Smooth muscle cell (in vitro differentiated cells): ENCODE measurements at regions not wholly inside any gene's neighbourhood (a gene's known extent, or its start where the extent isn't known, plus 50 kb on each side); places are given as distances from the start of the nearest gene placed in this dataset.

Source experiments
- DNase-seq: peaks from one replicate; lab custom pipeline; 2025; ENCODE audit not compliant: unreplicated experiment; lab: John Stamatoyannopoulos, UW
- H2AFZ ChIP-seq: fragments of 200-600 bp; sonication (generic); 2 replicates; pipeline ENCODE4 v1.6.0; 2016; ENCODE audit warnings: antibody characterized with exemption, low read depth, mild to moderate bottlenecking
- H3F3A ChIP-seq: fragments of 200-600 bp; sonication (generic); 2 replicates; pipeline ENCODE4 v1.6.0; 2017; ENCODE audit warnings: antibody characterized with exemption, low read depth
- H3K27ac ChIP-seq: fragments of 200-600 bp; sonication (generic); 2 replicates; pipeline ENCODE4 v1.5.1; 2016; ENCODE audit warnings: low read depth, mild to moderate bottlenecking
- H3K27me3 ChIP-seq: fragments of 200-600 bp; sonication (generic); 2 replicates; pipeline ENCODE4 v1.6.1; 2016; ENCODE audit warnings: low read depth, mild to moderate bottlenecking
- H3K36me3 ChIP-seq: fragments of 200-600 bp; sonication (generic); 2 replicates; pipeline ENCODE4 v1.5.1; 2016; ENCODE audit warnings: low read depth
- H3K4me1 ChIP-seq: fragments of 200-600 bp; sonication (generic); 2 replicates; pipeline ENCODE4 v1.5.1; 2016; ENCODE audit warnings: low read depth
- H3K4me2 ChIP-seq: fragments of 200-600 bp; sonication (generic); 2 replicates; pipeline ENCODE4 v1.6.0; 2016; ENCODE audit warnings: mild to moderate bottlenecking
- H3K4me3 ChIP-seq: fragments of 200-600 bp; sonication (generic); 2 replicates; pipeline ENCODE4 v1.5.1; 2016; ENCODE audit warnings: mild to moderate bottlenecking
- H3K79me2 ChIP-seq: fragments of 200-600 bp; sonication (generic); 2 replicates; pipeline ENCODE4 v1.6.0; 2016; ENCODE audit warnings: low read depth, mild to moderate bottlenecking
- H3K9ac ChIP-seq: fragments of 200-600 bp; sonication (generic); 2 replicates; pipeline ENCODE4 v1.6.0; 2016; ENCODE audit warnings: low read depth
- H3K9me3 ChIP-seq: fragments of 200-600 bp; sonication (generic); replicated peaks from 2 replicates; pipeline ENCODE4 v1.5.1; 2016; ENCODE audit warnings: low read depth
- H4K20me1 ChIP-seq: fragments of 200-600 bp; sonication (generic); 2 replicates; pipeline ENCODE4 v1.6.0; 2016; ENCODE audit warnings: low read depth
- WGBS: methylation state at CpG from one replicate; pipeline ENCODE4 v1.1.7; 2016; ENCODE audit warnings: low lambda C conversion rate; 5-methylcytosine and 5-hydroxymethylcytosine counted together
- TF ChIP-seq, protein P1 (sequence below): fragments of 200-600 bp; sonication (generic); IDR thresholded peaks from 2 replicates; pipeline ENCODE4 v1.5.1; 2017; ENCODE audit warnings: borderline replicate concordance, mild to moderate bottlenecking, antibody characterized with exemption; ENCODE audit not compliant: insufficient read depth, poor library complexity, severe bottlenecking

DNA sequence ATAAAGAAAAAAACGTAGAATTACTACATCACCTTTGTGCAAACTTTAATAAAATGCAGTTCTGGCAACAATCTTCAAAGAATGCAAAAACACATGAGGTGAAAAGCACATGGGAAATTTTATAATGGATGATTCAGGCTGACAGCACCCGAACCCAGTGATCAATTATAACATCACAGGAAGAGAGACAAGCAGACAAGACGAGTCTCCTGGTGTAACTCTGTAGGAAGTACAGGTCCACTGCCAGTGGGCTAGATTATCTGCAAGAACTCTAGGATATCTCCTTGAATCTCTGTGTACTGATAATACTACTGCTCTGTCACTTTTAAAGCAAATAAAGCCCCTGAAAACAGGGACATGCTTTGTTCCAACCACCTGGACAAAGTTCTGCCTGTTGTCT, 58.9 kb upstream of the NXF3 start:
- Histone ChIP-seq H4K20me1 (no peaks in the 10 kb centered on the region), H3K9ac (peak overlapping the region; percentile 24), H3K36me3 (no peaks in the 10 kb centered on the region), H3K4me2 (peak overlapping the region; percentile 51), H3K4me1 (no peaks in the 10 kb centered on the region), H3K27me3 (no peaks in the 10 kb centered on the region), H3K27ac (peak overlapping the region; percentile 87), H3K79me2 (no peaks in the 10 kb centered on the region), H3K4me3 (no peak overlapping the region), H2AFZ (peak overlapping the region; percentile 24), H3K9me3 (no peaks in the 10 kb centered on the region), H3F3A (peaks cover 5% of the 10 kb centered on the region)
- no peak for DNase-seq
- 45% methylated on average over 3 of the region's 3 CpGs for WGBS
- TF ChIP-seq, protein P1, sequence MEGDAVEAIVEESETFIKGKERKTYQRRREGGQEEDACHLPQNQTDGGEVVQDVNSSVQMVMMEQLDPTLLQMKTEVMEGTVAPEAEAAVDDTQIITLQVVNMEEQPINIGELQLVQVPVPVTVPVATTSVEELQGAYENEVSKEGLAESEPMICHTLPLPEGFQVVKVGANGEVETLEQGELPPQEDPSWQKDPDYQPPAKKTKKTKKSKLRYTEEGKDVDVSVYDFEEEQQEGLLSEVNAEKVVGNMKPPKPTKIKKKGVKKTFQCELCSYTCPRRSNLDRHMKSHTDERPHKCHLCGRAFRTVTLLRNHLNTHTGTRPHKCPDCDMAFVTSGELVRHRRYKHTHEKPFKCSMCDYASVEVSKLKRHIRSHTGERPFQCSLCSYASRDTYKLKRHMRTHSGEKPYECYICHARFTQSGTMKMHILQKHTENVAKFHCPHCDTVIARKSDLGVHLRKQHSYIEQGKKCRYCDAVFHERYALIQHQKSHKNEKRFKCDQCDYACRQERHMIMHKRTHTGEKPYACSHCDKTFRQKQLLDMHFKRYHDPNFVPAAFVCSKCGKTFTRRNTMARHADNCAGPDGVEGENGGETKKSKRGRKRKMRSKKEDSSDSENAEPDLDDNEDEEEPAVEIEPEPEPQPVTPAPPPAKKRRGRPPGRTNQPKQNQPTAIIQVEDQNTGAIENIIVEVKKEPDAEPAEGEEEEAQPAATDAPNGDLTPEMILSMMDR: no peak

DNA sequence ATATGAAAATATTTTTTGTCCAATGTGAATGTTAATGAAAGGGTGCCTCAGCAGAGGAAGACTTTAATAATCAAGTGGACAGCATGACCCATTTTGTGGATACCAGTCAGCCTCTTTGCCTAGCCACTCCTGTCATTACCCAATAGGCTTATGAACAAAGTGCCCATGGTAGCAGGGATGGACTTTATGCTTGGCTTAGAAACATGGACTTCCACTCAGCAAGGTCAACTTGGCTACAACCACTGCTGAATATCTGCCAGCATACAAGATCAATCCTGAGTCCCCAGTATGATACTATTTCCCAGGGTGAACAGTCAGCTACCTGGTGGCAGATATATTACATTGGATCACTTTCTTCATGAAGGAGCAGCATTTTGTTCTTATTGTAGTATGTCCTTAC, 56.7 kb upstream of the NXF3 start:
- TF ChIP-seq, protein P1: no peak
- H4K20me1 ChIP-seq: no peaks in the 10 kb centered on the region
- DNase-seq: no peak
- no peaks in the 10 kb centered on the region for H3K36me3 ChIP-seq
- H3F3A ChIP-seq: peaks cover 5% of the 10 kb centered on the region
- H3K9ac ChIP-seq: no peak overlapping the region
- H3K27ac ChIP-seq: no peak overlapping the region
- H2AFZ ChIP-seq: no peak overlapping the region
- H3K4me2 ChIP-seq: no peak overlapping the region
- H3K4me3 ChIP-seq: no peak overlapping the region
- H3K27me3 ChIP-seq: no peaks in the 10 kb centered on the region
- H3K79me2 ChIP-seq: no peaks in the 10 kb centered on the region
- H3K9me3 ChIP-seq: no peaks in the 10 kb centered on the region
- H3K4me1 ChIP-seq: no peaks in the 10 kb centered on the region

GRCh38 chrX:103148075-103148474, 55.1 kb upstream of the NXF3 start:
- Histone ChIP-seq H3K27ac (no peak overlapping the region), H3K9ac (no peak overlapping the region), H2AFZ (no peak overlapping the region), H3K4me3 (no peak overlapping the region), H3K4me1 (no peaks in the 10 kb centered on the region), H3F3A (peaks cover 5% of the 10 kb centered on the region), H4K20me1 (no peaks in the 10 kb centered on the region), H3K9me3 (no peaks in the 10 kb centered on the region), H3K27me3 (no peaks in the 10 kb centered on the region), H3K36me3 (no peaks in the 10 kb centered on the region), H3K4me2 (no peak overlapping the region), H3K79me2 (no peaks in the 10 kb centered on the region)
- TF ChIP-seq, protein P1: no peak
- 73% methylated on average over 1 of the region's 1 CpG for WGBS
- no peak for DNase-seq
